IPS-NIHi7 (cell line): ENCODE measurements at regions not wholly inside any gene's neighbourhood (a gene's known extent, or its start where the extent isn't known, plus 50 kb on each side); places are given as distances from the start of the nearest gene placed in this dataset.

Source experiments
- DNase-seq: peaks from one replicate; pipeline ENCODE4 v3.0.0; 2012; ENCODE audit warnings: mixed read lengths; ENCODE audit errors: extremely low spot score

DNA sequence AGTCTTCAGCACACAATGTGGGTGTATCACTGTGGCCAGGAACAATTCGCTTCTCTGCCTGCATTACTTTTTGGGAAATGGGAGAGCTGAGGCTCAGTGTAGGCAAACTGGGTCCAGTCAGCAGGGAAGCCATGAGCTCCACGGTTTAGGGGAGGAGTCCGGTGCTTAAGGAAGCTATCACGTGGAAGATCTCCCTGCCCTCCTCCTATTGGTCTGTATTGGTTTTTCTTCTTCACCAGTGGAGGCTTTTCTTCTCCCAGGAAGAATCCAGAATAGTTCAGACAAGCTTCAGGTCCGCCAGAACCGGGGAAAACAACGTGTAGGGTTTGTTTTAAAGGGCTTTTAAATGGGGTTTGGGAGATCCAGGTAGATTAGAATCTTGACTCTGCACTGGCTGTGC is 156.2 kb upstream of the CAMK1G start:
- DNase-seq: no peak

DNA sequence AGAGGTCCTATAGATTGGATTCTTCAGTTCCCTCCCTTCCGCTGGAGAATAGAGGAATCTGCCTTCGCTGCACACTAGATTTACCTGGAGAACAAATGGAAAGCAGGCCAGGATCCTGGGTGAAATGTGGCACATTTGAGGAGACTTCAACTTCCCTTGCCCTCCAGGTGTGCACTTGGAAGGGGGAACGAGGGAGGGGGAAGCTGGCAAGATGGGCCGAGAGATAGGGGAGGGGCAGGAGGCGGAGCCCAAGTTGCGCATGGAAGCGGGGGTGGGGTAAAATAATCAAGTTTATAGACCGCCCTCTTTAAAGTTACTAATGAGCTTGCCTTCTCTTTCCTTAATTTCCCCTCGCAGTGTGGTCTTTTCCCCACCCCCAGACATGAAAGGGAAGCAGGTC is 155.7 kb upstream of the CAMK1G start:
- DNase-seq: peak; percentile 66

DNA sequence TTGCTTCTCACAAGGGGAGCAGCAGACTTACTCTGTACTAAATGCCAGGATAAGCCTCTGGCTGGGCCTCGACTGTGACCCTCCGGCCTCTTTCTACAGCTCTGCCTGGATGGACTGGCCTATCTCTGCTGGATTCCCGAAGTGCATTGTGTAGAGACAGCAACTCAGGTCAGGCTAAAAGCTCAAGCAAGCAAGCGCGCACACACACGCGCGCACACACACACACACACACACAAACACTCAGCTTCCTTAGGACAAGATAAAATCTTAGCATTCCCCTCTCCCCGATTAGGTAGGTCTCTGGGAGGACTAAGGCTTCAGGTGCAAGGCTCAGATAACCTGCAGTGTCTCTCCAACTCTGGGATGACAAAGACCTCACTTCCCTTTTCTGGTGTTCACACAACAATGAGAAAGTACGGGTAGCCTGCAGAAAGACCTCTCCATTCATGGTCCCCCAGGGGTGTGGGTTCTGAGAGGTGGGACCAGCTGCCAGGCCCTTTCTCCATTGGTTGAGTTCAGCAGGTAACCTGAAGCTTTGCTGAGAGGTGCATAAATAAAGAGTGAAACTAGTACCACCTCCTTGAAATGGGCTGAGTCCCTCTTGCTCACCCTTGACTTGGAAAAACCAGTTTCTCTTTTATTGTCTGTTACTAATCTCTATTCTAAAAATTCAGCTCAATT is 155.1 kb upstream of the CAMK1G start:
- DNase-seq: peak; percentile 80

DNA sequence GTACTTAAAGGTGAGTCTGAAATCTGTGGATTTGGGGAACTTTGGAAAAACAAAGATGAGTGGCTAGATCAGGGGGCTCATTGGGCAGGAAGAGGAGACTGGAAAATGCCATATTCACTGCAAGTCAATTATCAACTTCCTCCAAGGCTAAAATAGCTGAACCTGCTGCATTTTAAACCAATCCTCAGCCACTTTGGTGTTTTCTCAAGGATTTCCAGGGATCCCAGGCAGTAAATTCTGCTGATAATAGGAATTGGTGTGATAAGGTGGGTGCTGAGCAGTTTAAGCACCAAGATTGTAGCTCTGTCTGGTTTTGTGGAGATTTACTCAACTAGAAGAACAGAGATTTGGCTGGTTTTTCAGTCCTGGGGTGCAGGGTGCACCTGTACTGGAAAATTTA is 153.9 kb upstream of the CAMK1G start:
- DNase-seq: no peak

DNA sequence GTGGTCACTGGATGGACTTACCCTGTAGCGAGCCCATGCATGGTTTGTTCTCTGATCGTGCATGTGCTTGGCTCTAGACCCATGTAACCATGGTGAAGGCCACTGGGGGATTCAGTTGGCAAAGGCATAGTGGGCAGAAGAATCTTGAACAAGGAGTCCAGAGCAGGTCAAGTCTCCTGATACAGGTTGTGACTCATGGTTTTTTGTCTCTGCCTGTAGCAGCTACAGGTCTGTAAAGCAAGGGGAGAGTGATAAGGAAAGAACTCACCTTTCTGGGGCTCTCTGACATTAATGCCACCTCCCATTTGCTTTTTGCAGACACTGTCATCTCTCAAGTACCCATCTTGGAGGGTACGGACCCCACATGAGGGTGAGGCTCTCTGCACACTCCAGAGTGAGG is 153.4 kb upstream of the CAMK1G start:
- no peak for DNase-seq

DNA sequence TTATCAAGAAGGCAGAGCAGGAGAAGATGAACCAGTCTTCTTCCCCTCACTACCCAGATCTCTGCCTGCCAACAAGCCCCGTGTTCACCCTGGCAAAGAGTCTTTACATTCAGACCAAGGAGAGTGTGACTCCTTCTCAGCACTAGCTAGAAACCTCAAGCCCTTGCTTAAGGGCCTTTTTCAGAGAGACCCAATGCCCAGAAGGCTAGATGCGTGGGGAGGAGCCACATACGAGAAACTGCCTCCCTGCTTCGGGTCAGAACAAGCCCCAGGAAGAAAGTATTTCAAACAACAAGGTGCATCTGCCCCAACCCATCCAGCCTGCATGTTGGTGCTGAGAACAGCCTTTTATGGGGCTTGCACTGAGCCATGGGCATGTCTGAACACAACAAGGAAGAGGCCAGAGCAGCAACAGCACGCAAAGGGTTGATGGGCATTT is 152.7 kb upstream of the CAMK1G start:
- DNase-seq: no peak

DNA sequence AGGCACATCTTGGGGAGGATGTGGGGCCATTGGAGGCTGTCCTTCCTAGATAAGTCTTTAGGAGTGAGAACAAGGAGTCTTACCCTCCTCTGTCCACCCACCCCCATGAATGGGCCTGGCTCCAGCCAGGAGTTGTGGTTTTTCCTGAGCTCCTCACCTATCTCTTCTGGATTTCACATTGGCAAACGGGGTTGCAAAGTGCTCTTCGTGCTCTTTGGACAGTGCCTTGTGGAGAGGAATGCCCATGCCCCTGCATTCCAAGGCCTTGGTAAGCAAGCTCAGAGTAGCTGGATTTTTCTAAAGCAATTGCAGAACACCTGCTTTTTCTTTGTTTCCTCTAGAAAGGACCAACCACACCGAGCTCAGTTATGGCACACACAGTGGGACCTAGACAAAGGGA is 152.1 kb upstream of the CAMK1G start:
- no peak for DNase-seq

DNA sequence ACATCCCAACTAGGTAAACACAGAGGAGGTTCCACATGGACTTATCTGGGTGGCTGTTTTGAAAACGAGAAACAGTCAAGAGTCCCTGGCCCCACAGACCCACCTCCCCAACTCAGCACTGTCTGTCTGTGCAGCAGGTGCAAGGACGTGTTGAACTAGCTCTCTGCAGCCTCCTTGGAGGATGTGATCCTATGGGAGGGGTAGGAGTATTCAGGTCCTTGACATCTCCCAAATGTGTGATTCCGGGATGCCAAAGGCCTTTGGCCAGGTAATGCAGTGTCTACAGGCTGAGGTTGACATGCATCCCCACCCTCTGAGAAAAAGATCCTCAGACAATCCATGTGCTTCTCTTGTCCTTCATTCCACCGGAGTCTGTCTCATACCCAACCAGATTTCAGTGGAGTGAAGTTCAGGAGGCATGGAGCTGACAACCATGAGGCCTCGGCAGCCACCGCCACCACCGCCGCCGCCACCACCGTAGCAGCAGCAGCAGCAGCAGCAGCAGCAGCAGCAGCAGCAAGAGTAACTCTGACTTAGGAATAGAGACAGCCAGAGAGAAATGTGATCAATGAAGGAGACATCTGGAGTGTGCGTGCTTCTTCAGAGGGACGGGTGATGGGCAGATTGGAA is 151.6 kb upstream of the CAMK1G start:
- DNase-seq: no peak

DNA sequence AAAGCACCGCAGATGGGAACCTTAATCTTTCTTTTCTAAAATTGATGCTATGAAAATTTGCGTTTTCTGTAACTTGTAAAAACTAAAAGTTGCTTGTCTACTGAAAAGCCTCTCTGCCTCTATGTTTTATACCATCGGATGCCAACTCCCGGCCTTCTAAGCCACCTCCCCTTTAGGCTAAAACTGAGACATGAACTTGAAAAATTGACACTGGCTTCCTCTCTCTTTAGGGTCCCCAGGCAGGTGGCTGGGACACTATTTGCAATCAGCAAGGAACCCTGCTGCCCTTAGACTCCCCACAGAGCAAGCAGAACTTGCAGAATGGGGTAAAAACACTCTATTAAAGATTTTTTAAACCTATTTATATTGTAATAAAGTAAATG is 151.1 kb upstream of the CAMK1G start:
- DNase-seq: no peak

DNA sequence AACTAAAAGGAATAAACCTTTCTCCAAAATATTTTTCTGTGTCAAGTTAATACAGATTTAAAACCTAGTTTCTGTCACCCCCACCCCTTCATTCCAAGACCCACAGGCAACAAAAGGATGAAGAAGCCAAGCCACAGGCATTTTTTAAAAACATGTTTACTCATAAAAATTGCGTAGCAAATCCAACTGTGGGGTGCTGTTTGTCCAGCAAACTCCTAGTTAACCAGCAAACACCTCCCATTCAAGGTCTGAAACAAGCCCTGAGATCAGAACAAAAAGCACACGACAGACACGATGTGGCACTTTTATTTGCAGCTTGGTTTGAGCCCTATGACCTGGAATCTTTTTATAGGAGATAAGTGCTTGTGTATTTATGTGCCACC is 149.9 kb upstream of the CAMK1G start:
- no peak for DNase-seq

DNA sequence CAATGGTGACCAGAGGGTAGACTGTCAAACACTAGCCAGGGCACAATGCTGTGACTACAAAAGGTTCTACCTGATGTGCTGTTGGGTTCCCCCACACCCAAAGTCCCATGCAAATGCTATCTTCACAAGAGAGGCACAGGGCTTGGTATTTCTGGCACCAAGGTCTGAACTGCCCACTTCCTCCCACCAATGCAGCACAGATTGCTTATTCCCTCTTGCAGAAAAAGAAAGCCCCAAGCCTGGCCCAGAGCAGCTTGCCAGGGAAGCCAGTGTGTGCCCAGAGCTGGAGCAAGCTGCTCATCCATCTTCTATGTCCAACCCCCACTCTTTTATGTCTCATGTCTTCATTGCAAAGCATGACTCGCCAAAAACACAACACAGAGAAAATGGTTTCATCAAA is 149.4 kb upstream of the CAMK1G start:
- no peak for DNase-seq

DNA sequence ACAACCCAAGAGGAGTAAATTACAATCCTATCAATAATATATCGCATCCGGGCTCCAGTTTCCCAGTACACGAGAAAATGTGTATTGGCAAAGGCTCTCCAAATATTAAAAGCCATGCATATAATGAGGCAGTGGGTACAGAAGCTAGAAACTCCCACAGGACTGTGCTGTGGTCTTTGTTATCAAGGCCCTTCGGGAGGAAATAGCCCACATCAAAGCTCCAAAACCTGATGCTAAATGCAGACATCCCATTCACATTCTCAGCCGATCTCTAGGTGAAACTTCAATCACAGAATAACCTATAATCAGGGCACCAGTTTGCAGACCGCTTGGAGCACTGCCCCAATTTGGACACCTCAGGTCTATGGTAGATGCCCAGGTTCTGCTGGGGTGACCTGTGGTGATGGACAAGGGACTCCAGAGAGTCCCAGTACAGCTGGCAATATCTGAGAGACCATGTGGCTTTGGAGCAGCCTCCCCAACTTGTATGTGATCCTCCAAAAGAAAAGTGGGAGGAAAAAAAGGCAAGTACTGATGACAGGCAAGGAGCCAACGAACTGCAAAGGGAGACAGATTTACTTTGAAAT is 148.8 kb upstream of the CAMK1G start:
- no peak for DNase-seq

DNA sequence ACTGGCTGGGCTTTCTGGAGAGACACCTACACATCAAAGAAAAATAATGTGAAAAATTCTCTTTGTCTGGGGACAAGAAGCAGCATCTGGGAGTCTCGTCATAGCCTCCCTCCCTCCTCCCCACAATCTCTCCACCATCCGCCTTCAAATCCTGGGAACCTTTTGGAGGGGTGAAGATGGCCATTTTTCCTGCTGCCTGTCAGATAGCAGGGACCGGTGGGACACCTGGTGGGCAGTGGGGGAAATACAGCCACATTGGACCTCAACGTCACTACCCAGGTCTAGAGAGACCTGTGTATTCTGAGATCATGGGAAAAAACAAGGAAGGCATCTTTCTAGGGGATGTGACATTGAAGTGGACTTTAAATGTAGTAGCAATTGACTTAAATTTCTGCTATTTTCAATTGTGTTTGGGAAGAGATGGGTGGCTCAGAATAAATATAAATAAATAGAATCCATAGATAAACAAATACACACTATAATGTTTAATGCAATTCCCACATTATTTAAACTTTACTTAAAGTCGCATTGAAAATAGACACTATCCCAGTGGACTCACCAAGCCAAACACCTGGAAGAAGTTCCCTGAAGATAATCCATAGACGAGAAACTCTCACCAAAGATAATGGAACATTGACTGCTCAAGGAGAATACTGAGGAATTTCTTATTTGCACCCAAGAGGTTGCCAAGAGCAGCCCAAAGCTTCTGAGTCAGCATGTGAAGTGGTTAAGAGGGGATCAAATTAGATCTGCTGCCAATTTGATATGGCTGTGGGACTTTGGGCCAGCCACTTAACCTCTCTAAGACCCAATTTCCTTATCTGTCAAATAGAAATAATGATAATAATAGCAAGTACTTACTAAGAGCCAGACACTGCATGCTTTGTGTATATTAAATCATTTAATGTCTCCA is 147.6 kb upstream of the CAMK1G start:
- peak; percentile 90 for DNase-seq

DNA sequence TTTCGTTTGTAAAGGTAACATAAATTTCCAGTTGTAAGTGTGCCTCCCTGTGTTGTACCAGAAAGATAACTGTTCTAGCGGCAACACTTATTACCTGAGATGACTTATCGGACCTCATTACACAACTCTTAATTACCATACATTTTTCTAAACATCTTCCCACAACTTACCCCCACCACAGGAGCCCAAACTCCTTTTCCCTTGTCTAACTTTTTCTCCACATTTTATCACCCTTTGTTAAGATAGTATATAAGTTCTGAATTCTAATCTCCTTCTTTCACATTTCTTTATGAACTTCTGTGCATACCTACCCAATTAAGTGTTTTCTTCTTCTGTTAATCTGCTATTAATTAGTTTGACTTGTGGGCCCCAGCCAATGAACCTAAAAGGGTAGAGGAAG is 143.7 kb upstream of the CAMK1G start:
- no peak for DNase-seq

DNA sequence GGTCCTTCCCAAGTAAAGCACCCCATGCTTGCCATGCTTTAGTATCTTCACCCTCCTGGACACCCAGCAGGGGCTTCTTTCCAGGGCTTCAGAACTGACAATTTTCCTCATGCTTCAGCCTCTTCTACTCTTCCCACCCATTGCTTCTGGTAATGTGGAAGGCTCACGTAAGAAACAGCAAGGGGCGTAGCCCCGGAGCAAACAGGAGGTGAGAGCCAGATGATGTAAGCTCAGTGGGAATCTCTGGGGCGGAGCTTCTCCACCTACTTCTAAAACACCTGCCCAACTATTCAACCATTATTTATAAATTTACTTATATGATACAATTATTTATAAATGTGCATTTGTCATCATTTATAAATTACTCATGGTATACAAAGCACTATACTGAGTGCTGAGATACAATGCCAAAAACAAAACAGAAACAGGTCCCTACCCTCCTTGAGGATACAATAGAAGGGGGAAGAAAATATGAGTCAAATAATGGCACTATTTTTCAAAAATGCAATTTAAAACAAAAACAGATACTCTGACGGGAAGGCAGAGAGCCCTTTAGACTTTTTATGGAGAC is 140.1 kb upstream of the CAMK1G start:
- DNase-seq: no peak

DNA sequence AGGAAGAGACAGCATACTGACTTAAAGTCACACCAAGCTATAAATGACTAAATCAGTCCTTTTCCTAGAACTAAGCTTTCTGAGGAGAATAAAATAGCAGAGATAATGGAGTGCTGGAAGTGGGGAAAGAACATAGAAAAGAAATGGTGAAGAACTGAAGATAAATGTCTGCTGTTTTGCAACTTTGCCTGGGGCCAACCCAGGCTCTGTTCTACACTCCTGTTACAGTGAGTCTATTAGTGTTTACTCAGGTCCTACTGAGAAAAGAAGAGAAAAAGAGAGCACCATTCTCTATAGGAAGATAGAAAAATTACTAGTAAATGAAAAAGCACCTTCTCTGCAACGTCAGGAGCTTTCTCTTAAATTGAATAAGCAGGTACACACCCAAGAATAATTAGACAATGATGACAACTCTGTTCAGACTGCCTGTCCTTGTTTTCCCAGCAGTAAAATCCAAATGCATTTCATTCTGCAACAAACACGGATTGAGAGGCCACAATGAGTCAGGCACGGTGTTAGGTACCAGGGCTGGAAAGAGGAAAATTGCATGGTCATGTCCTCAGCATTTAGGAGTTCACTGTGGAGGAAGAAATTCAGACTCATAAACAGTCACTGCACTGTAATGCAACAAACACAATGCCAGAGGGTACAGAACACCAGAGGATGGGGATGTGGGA is 139.4 kb upstream of the CAMK1G start:
- DNase-seq: no peak

DNA sequence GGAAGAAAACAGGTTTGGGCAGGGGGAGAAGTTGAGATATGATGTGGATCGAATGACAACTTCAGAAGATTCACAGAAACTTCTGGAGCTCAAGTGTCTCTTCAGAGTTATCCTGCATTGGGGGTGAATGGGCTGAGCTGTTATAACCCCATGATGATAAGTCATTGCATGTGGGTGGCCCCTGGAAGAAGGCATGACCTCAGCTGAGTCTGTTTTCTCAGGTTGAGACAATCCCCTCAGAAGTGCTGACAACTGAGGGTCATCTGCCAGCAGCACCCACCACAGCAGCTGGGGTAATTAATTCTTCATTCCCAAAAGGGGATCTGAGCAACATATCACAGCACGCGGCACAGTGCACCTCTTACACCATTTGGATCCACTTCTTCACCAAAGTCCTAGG is 138.6 kb upstream of the CAMK1G start:
- DNase-seq: no peak

DNA sequence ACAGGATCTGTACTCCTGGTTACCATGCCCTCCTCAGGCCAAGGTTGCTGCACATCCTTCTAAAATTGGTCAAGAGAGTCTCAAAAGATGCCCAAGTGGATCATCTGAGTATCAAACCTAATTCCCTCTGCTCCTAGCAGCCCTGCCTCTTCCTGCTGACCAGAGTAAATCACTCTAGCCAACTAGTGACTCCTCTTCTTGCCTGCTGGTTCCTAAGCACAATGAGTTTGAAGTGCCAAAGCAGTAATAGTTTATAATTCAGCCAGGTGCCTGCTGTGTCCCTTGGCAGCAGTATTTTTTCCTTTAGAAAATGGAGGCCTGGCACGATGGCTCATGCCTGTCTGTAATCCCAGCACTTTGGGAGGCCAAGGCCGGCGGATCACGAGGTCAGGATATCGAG is 137.9 kb upstream of the CAMK1G start:
- DNase-seq: no peak

DNA sequence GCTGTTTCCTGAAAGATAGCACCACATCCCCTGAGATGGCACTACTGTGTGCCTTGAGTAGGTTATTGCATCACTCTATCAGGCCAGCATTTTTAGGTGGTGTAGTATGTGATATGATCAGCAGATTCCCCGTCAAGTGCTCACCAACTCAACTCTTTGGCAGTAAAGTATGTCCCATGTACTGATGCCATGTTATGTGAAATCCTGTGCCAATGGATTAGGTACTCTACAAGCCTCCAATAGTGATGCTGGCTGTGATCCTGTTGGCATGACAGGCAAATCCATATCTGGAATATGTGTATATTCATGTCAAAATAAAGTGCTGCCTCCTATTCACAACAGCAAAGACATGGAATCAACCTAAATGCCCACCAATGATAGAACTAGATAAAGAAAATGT is 137.2 kb upstream of the CAMK1G start:
- no peak for DNase-seq

DNA sequence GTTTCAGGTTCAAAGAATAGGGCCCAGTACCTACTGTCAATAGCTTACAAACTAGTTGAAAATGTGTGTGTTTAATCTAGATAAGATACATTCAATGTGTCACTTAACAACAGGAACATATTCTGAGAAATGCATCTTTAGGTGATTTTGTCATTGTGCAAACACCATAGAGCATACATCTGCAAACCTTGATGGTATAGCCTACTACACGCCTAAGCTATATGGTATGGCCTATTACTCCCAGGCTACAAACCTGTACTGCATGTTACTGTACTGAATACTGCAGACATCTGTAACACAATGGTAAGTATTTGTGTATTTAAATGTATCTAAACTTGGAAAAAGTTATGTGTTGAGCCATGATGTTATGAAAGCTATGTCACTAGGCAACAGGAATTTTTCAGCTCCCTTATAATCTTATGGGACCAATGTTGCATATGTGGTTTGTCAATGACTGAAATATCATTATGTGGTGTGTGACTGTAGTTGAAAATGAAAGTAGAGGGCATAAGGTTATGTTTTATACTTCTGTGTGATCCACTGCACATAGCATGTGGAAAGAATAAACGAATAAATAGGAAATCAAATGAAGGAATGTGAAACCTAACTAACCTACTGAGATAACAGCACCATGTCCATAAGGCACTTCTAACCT is 129.0 kb upstream of the CAMK1G start:
- no peak for DNase-seq

DNA sequence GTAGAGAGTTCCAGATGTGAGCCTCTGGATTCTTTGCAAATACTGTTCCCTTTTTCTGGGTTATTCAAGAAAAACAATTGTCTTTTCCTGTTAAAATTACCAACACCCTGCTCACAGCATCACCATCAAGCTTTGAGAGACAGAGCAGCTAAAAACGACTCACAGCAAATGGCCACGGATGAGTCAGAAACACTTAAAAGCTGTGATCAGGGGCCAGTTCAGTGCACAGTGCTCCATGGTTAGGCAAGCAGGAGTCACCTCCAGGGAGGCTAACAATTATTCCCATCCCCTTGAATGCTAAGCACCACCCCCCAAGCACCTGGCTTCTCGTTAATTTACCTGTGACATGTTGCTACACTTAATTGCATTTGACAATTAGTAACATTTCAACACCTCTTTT is 128.4 kb upstream of the CAMK1G start:
- DNase-seq: no peak
